ENCODE measurements at regions not wholly inside any gene's neighbourhood (a gene's known extent, or its start where the extent isn't known, plus 50 kb on each side); places are given as distances from the start of the nearest gene placed in this dataset.

GRCh38 chr2:43040084-43040854 is 186.1 kb downstream of the ZFP36L2 start:
- TF ChIP-seq CTCF (conservative IDR thresholded peaks at IDR 0.05) (no peak), EZH2 (IDR thresholded peaks at IDR 0.05; ENCODE audit: low read depth) (no peak)

All from PC-9 (cell line).